H1 (cell line): ENCODE measurements at regions not wholly inside any gene's neighbourhood (a gene's known extent, or its start where the extent isn't known, plus 50 kb on each side); places are given as distances from the start of the nearest gene placed in this dataset.

Source experiments
- CBX5 ChIP-seq: fragments of 300-800, 300-1000 bp; sonication (generic); IDR thresholded peaks from 2 replicates; pipeline ENCODE4 v1.7.1; 2016; ENCODE audit warnings: antibody characterized with exemption, low read length, low read depth
- CHD2 ChIP-seq: IDR thresholded peaks from 2 replicates; pipeline ENCODE4 v1.6.1; 2012; ENCODE audit warnings: low read length, improper control_type of control experiment
- CREB1 ChIP-seq: IDR thresholded peaks from 2 replicates; pipeline ENCODE4 v1.6.1; 2012; ENCODE audit warnings: inconsistent platforms
- EZH2 ChIP-seq: fragments of 200-600 bp; sonication (generic); IDR thresholded peaks from 2 replicates; pipeline ENCODE4 v1.7.1; 2012; ENCODE audit warnings: low read depth, mild to moderate bottlenecking, moderate library complexity, low read length, inconsistent platforms; ENCODE audit not compliant: severe bottlenecking
- JUN ChIP-seq: IDR thresholded peaks from 2 replicates; pipeline ENCODE4 v1.6.1; 2011; ENCODE audit warnings: low read depth, mild to moderate bottlenecking, improper control_type of control experiment, low read length
- POLR2AphosphoS5 ChIP-seq: IDR thresholded peaks from 2 replicates; pipeline ENCODE4 v1.6.1; 2011; ENCODE audit warnings: low read depth, low read length
- RAD21 ChIP-seq, 2 experiments: IDR thresholded peaks in 1 of 2; conservative IDR thresholded peaks in 1 of 2; 2 replicates each; pipeline ENCODE4 v1.6.1; 2011; ENCODE audit warnings: low read depth in 2 of 2, low read length in 2 of 2, improper control_type of control experiment in 1 of 2, inconsistent platforms in 1 of 2, mild to moderate bottlenecking in 1 of 2, moderate library complexity in 1 of 2
- RNF2 ChIP-seq: fragments of 200-900, 300-1000 bp; sonication (generic); IDR thresholded peaks from 2 replicates; pipeline ENCODE4 v1.7.1; 2016; ENCODE audit warnings: borderline replicate concordance, low read depth, mild to moderate bottlenecking, antibody characterized with exemption, low read length; ENCODE audit not compliant: poor library complexity, severe bottlenecking; ENCODE audit errors: missing control alignments
- RXRA ChIP-seq: IDR thresholded peaks from 2 replicates; pipeline ENCODE4 v1.6.1; 2011; ENCODE audit warnings: low read depth, mild to moderate bottlenecking, low read length, moderate library complexity; ENCODE audit not compliant: insufficient read depth

DNA sequence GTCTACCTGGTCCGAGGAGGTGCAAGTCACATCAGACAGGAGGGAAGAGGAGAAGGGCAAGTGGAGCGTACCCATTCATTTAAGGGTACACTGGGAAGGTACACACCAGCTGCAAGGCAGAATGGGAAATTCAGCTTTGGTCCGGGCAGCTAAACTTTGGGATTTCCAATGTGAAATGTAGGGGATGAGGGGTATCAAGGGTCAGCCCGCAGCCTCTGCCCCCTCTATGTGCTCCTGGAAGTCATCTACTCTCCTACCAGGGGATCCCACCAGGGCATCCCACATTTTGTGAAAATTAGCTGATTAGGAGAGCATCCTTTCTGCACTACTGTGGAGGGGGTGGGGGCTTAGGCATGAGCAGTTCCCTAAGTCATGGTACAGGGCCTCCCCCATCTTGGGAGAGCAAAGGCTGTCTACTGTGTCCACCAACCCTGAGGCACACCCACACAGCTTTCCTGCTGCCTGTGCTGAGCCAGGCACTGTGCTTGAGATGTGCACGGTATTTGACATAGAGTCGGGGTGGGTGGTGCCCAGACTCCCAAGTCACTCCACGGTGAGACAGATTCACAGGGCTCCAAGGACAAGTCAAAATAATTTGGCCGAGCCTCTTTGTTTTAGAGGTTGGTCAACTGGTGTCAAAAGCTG is 189.1 kb upstream of the SULF2 start:
- no peak for TF ChIP-seq RNF2
- TF ChIP-seq EZH2, result no peak
- no peak for TF ChIP-seq JUN
- TF ChIP-seq CHD2, result no peak
- TF ChIP-seq POLR2AphosphoS5, result no peak
- no peak for TF ChIP-seq CREB1
- no peak for TF ChIP-seq RXRA
- TF ChIP-seq RAD21 (IDR thresholded peaks at IDR 0.05 in 1 of 2, conservative IDR thresholded peaks at IDR 0.05 in 1 of 2; ENCODE audit: low read depth in 2 of 2, low read length in 2 of 2), result no peak
- TF ChIP-seq CBX5, result no peak
